Neural progenitor cell (in vitro differentiated cells): ENCODE measurements at regions not wholly inside any gene's neighbourhood (a gene's known extent, or its start where the extent isn't known, plus 50 kb on each side); places are given as distances from the start of the nearest gene placed in this dataset.
"Not testable (repeated sequence)": the region's sequence is repeated elsewhere in the genome, so short reads cannot be mapped to it uniquely, and the experiment has no call there.

Experiments
- EZH2phosphoT487 ChIP-seq: fragments of 200-600 bp; sonication (generic); IDR thresholded peaks from 2 replicates; pipeline ENCODE4 v1.6.1; 2017; ENCODE audit warnings: antibody characterized with exemption
- TF ChIP-seq, protein P1 (sequence below): fragments of 200-600 bp; sonication (generic); IDR thresholded peaks from 2 replicates; pipeline ENCODE4 v1.5.1; 2017; ENCODE audit warnings: antibody characterized with exemption, mild to moderate bottlenecking

DNA sequence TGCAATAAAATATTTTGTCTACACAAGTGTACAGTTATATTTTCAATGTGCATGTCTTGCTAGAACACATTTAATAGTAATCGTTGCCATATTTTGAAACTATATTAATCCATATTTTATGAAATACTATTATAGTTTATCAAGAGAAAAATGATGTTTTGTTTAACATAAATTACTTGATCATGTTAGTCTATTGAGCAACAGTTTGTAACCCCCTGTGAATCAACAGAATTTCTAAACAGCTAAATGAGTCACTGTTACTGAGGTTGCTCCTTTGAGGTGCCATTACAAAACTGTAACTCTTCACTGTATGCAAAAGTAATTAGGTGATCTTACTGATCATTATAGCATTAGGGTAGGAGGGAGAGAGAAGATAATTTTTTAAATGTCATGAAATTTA is 791.0 kb downstream of the PCDH11X start:
- TF ChIP-seq, protein P1, sequence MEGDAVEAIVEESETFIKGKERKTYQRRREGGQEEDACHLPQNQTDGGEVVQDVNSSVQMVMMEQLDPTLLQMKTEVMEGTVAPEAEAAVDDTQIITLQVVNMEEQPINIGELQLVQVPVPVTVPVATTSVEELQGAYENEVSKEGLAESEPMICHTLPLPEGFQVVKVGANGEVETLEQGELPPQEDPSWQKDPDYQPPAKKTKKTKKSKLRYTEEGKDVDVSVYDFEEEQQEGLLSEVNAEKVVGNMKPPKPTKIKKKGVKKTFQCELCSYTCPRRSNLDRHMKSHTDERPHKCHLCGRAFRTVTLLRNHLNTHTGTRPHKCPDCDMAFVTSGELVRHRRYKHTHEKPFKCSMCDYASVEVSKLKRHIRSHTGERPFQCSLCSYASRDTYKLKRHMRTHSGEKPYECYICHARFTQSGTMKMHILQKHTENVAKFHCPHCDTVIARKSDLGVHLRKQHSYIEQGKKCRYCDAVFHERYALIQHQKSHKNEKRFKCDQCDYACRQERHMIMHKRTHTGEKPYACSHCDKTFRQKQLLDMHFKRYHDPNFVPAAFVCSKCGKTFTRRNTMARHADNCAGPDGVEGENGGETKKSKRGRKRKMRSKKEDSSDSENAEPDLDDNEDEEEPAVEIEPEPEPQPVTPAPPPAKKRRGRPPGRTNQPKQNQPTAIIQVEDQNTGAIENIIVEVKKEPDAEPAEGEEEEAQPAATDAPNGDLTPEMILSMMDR = not testable (repeated sequence)
- TF ChIP-seq EZH2phosphoT487 = not testable (repeated sequence)
